SHP77 treated with DMSO at 0.1 percent for 48 hours (cell line): ENCODE measurements at regions not wholly inside any gene's neighbourhood (a gene's known extent, or its start where the extent isn't known, plus 50 kb on each side); places are given as distances from the start of the nearest gene placed in this dataset.

Experiments used
- DNase-seq: peaks from one replicate; lab custom pipeline; 2025; lab: John Stamatoyannopoulos, UW

GRCh38 chr18:39746201-39746600 lies 2180.6 kb upstream of the CELF4 start:
- no peak for DNase-seq

- DNase-seq: no peak
Observed at GRCh38 chr18:39743463-39743862, 2177.9 kb upstream of the CELF4 start.

GRCh38 chr18:39741755-39742466 lies 2176.3 kb upstream of the CELF4 start:
- DNase-seq: peak; percentile 98

GRCh38 chr18:39737869-39738268 lies 2172.3 kb upstream of the CELF4 start:
- no peak for DNase-seq

- DNase-seq: no peak
Observed at GRCh38 chr18:39732918-39733317, 2167.3 kb upstream of the CELF4 start.

- no peak for DNase-seq
Observed at GRCh38 chr18:39730606-39731005, 2165.0 kb upstream of the CELF4 start.

GRCh38 chr18:39724652-39725051 lies 2159.1 kb upstream of the CELF4 start:
- DNase-seq: no peak

GRCh38 chr18:39721712-39722111 lies 2156.1 kb upstream of the CELF4 start:
- DNase-seq: no peak

- DNase-seq: no peak
Observed at GRCh38 chr18:39713961-39714360, 2148.4 kb upstream of the CELF4 start.

GRCh38 chr18:39711701-39712100 lies 2146.1 kb upstream of the CELF4 start:
- no peak for DNase-seq

GRCh38 chr18:39705362-39705761 lies 2139.8 kb upstream of the CELF4 start:
- no peak for DNase-seq

- no peak for DNase-seq
Observed at GRCh38 chr18:39702888-39703287, 2137.3 kb upstream of the CELF4 start.

GRCh38 chr18:39701839-39702238 lies 2136.2 kb upstream of the CELF4 start:
- no peak for DNase-seq

- no peak for DNase-seq
Observed at GRCh38 chr18:39701055-39701783, 2135.6 kb upstream of the CELF4 start.

GRCh38 chr18:39699340-39699964 lies 2133.9 kb upstream of the CELF4 start:
- DNase-seq: no peak

- DNase-seq: no peak
Observed at GRCh38 chr18:39698436-39698835, 2132.8 kb upstream of the CELF4 start.

- no peak for DNase-seq
Observed at GRCh38 chr18:39693359-39693758, 2127.8 kb upstream of the CELF4 start.

GRCh38 chr18:39692367-39693015 lies 2126.9 kb upstream of the CELF4 start:
- DNase-seq: no peak

GRCh38 chr18:39685303-39685902 lies 2119.8 kb upstream of the CELF4 start:
- no peak for DNase-seq

- DNase-seq: peak; percentile 45
Observed at GRCh38 chr18:39681061-39681460, 2115.5 kb upstream of the CELF4 start.

- no peak for DNase-seq
Observed at GRCh38 chr18:39675906-39676305, 2110.3 kb upstream of the CELF4 start.

GRCh38 chr18:39675368-39675767 lies 2109.8 kb upstream of the CELF4 start:
- DNase-seq: no peak
